ENCODE measurements at regions not wholly inside any gene's neighbourhood (a gene's known extent, or its start where the extent isn't known, plus 50 kb on each side); places are given as distances from the start of the nearest gene placed in this dataset.

- TF ChIP-seq EZH2 (IDR thresholded peaks at IDR 0.05; ENCODE audit: low read depth, low read length, severe bottlenecking), result no peak
- no peak for TF ChIP-seq CHD2 (IDR thresholded peaks at IDR 0.05; ENCODE audit: low read length)
- no peak for TF ChIP-seq CTCF (IDR thresholded peaks at IDR 0.05; ENCODE audit: control extremely low read depth in 1 of 3, insufficient read depth in 1 of 3, low read depth in 1 of 3, low read length in 3 of 3)
- no peak for TF ChIP-seq BACH1 (IDR thresholded peaks at IDR 0.05; ENCODE audit: low read length)
- TF ChIP-seq, protein P1, sequence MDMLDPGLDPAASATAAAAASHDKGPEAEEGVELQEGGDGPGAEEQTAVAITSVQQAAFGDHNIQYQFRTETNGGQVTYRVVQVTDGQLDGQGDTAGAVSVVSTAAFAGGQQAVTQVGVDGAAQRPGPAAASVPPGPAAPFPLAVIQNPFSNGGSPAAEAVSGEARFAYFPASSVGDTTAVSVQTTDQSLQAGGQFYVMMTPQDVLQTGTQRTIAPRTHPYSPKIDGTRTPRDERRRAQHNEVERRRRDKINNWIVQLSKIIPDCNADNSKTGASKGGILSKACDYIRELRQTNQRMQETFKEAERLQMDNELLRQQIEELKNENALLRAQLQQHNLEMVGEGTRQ (IDR thresholded peaks at IDR 0.05; ENCODE audit: low read length), result no peak
- TF ChIP-seq SUZ12 (IDR thresholded peaks at IDR 0.05; ENCODE audit: low read length), result no peak
- TF ChIP-seq POLR2A (IDR thresholded peaks at IDR 0.05; ENCODE audit: control extremely low read depth in 1 of 2, low read depth in 2 of 2, low read length in 2 of 2), result no peak
- TF ChIP-seq SIX5 (IDR thresholded peaks at IDR 0.05; ENCODE audit: low read depth, low read length), result no peak
- TF ChIP-seq RAD21 (IDR thresholded peaks at IDR 0.05 in 1 of 2, conservative IDR thresholded peaks at IDR 0.05 in 1 of 2; ENCODE audit: low read depth in 2 of 2, low read length in 2 of 2), result no peak
- no peak for TF ChIP-seq CHD1 (IDR thresholded peaks at IDR 0.05; ENCODE audit: low read depth, low read length)
- no peak for TF ChIP-seq RFX5 (IDR thresholded peaks at IDR 0.05; ENCODE audit: borderline replicate concordance, low read depth, low read length)
- TF ChIP-seq POLR2AphosphoS5 (IDR thresholded peaks at IDR 0.05; ENCODE audit: low read depth, low read length), result no peak
Measured at GRCh38 chr4:170414360-170414759, 324.6 kb upstream of the AADAT start.
